ENCODE measurements at regions not wholly inside any gene's neighbourhood (a gene's known extent, or its start where the extent isn't known, plus 50 kb on each side); places are given as distances from the start of the nearest gene placed in this dataset.

GRCh38 chr1:93738926-93739325, 57.3 kb upstream of the BCAR3 start:
- Histone ChIP-seq H3K36me3 (ENCODE audit: insufficient read depth, low read length) (no peaks in the 10 kb centered on the region), H3K9ac (ENCODE audit: low read length) (no peak overlapping the region), H3F3A (ENCODE audit: insufficient read depth, low read length, poor library complexity, severe bottlenecking) (no peaks in the 10 kb centered on the region), H3K4me3 (ENCODE audit: low read length) (no peak overlapping the region), H3K79me2 (replicated peaks; ENCODE audit: insufficient read depth, low read length) (no peaks in the 10 kb centered on the region), H3K9me2 (ENCODE audit: insufficient read depth, low read length) (no peaks in the 10 kb centered on the region), H4K20me1 (ENCODE audit: insufficient read depth) (no peaks in the 10 kb centered on the region), H2AFZ (ENCODE audit: low read depth, low read length) (no peak overlapping the region), H3K9me3 (ENCODE audit: low read length) (no peaks in the 10 kb centered on the region), H3K27me3 (ENCODE audit: insufficient read depth, low read depth, low read length) (no peaks in the 10 kb centered on the region), H3K27ac (ENCODE audit: low read length) (no peak overlapping the region), H3K4me2 (ENCODE audit: low read length) (no peak overlapping the region)
- TF ChIP-seq MXI1 (conservative IDR thresholded peaks at IDR 0.05; ENCODE audit: poor library complexity, severe bottlenecking): no peak
- TF ChIP-seq, protein P1, sequence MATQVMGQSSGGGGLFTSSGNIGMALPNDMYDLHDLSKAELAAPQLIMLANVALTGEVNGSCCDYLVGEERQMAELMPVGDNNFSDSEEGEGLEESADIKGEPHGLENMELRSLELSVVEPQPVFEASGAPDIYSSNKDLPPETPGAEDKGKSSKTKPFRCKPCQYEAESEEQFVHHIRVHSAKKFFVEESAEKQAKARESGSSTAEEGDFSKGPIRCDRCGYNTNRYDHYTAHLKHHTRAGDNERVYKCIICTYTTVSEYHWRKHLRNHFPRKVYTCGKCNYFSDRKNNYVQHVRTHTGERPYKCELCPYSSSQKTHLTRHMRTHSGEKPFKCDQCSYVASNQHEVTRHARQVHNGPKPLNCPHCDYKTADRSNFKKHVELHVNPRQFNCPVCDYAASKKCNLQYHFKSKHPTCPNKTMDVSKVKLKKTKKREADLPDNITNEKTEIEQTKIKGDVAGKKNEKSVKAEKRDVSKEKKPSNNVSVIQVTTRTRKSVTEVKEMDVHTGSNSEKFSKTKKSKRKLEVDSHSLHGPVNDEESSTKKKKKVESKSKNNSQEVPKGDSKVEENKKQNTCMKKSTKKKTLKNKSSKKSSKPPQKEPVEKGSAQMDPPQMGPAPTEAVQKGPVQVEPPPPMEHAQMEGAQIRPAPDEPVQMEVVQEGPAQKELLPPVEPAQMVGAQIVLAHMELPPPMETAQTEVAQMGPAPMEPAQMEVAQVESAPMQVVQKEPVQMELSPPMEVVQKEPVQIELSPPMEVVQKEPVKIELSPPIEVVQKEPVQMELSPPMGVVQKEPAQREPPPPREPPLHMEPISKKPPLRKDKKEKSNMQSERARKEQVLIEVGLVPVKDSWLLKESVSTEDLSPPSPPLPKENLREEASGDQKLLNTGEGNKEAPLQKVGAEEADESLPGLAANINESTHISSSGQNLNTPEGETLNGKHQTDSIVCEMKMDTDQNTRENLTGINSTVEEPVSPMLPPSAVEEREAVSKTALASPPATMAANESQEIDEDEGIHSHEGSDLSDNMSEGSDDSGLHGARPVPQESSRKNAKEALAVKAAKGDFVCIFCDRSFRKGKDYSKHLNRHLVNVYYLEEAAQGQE (IDR thresholded peaks at IDR 0.05; ENCODE audit: borderline replicate concordance): no peak
- TF ChIP-seq POLR2AphosphoS5 (IDR thresholded peaks at IDR 0.05): no peak
- no peak for TF ChIP-seq SMC3 (conservative IDR thresholded peaks at IDR 0.05; ENCODE audit: poor library complexity)
- no peak for TF ChIP-seq EP300 (conservative IDR thresholded peaks at IDR 0.05; ENCODE audit: poor library complexity, severe bottlenecking)
- no peak for TF ChIP-seq EZH2 (IDR thresholded peaks at IDR 0.05; ENCODE audit: borderline replicate concordance, insufficient read depth, low read length, poor library complexity, severe bottlenecking)
- TF ChIP-seq, protein P2, sequence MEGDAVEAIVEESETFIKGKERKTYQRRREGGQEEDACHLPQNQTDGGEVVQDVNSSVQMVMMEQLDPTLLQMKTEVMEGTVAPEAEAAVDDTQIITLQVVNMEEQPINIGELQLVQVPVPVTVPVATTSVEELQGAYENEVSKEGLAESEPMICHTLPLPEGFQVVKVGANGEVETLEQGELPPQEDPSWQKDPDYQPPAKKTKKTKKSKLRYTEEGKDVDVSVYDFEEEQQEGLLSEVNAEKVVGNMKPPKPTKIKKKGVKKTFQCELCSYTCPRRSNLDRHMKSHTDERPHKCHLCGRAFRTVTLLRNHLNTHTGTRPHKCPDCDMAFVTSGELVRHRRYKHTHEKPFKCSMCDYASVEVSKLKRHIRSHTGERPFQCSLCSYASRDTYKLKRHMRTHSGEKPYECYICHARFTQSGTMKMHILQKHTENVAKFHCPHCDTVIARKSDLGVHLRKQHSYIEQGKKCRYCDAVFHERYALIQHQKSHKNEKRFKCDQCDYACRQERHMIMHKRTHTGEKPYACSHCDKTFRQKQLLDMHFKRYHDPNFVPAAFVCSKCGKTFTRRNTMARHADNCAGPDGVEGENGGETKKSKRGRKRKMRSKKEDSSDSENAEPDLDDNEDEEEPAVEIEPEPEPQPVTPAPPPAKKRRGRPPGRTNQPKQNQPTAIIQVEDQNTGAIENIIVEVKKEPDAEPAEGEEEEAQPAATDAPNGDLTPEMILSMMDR (IDR thresholded peaks at IDR 0.05; ENCODE audit: poor library complexity, severe bottlenecking): no peak

DNA sequence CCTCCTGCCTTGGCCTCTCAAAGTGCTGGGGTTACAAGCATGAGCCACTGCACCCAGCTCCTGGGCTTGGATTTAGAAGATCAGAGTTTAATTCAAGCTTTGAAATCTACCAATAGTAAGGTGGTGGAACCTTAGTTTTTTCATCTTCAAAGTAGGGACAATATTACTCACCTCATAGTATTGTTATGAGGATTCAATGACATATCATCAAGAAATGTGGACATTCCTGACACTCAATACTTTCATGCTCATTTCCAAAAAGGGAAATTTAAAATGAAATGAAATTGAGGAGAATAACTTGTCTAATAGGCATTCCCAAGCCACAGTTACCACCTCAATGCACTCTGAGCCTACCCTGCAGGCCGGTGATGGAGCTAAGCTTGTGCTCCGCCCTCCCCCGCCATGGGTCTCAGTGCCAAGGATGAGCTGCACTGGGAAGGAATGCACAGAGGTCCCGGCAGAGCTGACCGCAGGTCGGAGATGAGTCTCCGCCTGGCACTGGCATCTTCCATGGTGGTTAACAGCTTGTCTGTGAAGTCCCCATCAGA, 56.5 kb upstream of the BCAR3 start:
- no peaks in the 10 kb centered on the region for H3K79me2 ChIP-seq (replicated peaks; ENCODE audit: insufficient read depth, low read length)
- H3K27me3 ChIP-seq (ENCODE audit: insufficient read depth, low read depth, low read length): no peaks in the 10 kb centered on the region
- H3K4me3 ChIP-seq (ENCODE audit: low read length): no peak overlapping the region
- no peaks in the 10 kb centered on the region for H4K20me1 ChIP-seq (ENCODE audit: insufficient read depth)
- TF ChIP-seq TAF1 (IDR thresholded peaks at IDR 0.05; ENCODE audit: low read depth) (no peak), EZH2 (IDR thresholded peaks at IDR 0.05; ENCODE audit: borderline replicate concordance, insufficient read depth, low read length, poor library complexity, severe bottlenecking) (no peak), EP300 (conservative IDR thresholded peaks at IDR 0.05; ENCODE audit: poor library complexity, severe bottlenecking) (no peak), RAD21 (conservative IDR thresholded peaks at IDR 0.05) (no peak), MXI1 (conservative IDR thresholded peaks at IDR 0.05; ENCODE audit: poor library complexity, severe bottlenecking) (no peak)
- TF ChIP-seq, protein P1 (IDR thresholded peaks at IDR 0.05; ENCODE audit: borderline replicate concordance): no peak
- TF ChIP-seq, protein P2 (IDR thresholded peaks at IDR 0.05; ENCODE audit: poor library complexity, severe bottlenecking): no peak
- H3K9ac ChIP-seq (ENCODE audit: low read length): no peak overlapping the region
- no peaks in the 10 kb centered on the region for H3F3A ChIP-seq (ENCODE audit: insufficient read depth, low read length, poor library complexity, severe bottlenecking)
- H3K4me2 ChIP-seq (ENCODE audit: low read length): no peak overlapping the region
- H3K9me2 ChIP-seq (ENCODE audit: insufficient read depth, low read length): no peaks in the 10 kb centered on the region
- no peaks in the 10 kb centered on the region for H3K36me3 ChIP-seq (ENCODE audit: insufficient read depth, low read length)
- no peak overlapping the region for H2AFZ ChIP-seq (ENCODE audit: low read depth, low read length)
- no peaks in the 10 kb centered on the region for H3K9me3 ChIP-seq (ENCODE audit: low read length)
- no peak overlapping the region for H3K27ac ChIP-seq (ENCODE audit: low read length)

Measured in neural cell (in vitro differentiated cells).